T-helper 2 cell treated with Interferon-gamma antibody and Interleukin-4, amounts not matched to agents 5 μg/mL and 100 μg/mL, for 36 hours (primary cell): ENCODE measurements at regions not wholly inside any gene's neighbourhood (a gene's known extent, or its start where the extent isn't known, plus 50 kb on each side); places are given as distances from the start of the nearest gene placed in this dataset.
A peak's percentile ranks its signal among the peaks of the same experiment; 100 is the strongest.

Experiments
- DNase-seq: peaks from one replicate; pipeline ENCODE4 v3.0.0; 2021; ENCODE audit warnings: low spot score
- H3K27ac Mint-ChIP-seq: one replicate; pipeline ENCODE4 v1.8.0; 2021; ENCODE audit warnings: mild to moderate bottlenecking, mixed read lengths
- H3K27me3 Mint-ChIP-seq: one replicate; pipeline ENCODE4 v1.8.0; 2021; ENCODE audit warnings: low read depth, mixed read lengths
- H3K36me3 Mint-ChIP-seq: one replicate; pipeline ENCODE4 v1.8.0; 2021; ENCODE audit warnings: low read depth, mixed read lengths
- H3K4me1 Mint-ChIP-seq: one replicate; pipeline ENCODE4 v1.8.0; 2021; ENCODE audit warnings: low read depth, mixed read lengths
- H3K4me3 Mint-ChIP-seq: one replicate; pipeline ENCODE4 v1.8.0; 2022; ENCODE audit warnings: mild to moderate bottlenecking, moderate library complexity, mixed read lengths
- H3K9me3 Mint-ChIP-seq: one replicate; pipeline ENCODE4 v1.8.0; 2021; ENCODE audit warnings: mixed read lengths

- no peak overlapping the region for H3K27ac Mint-ChIP-seq
- H3K9me3 Mint-ChIP-seq: no peaks in the 10 kb centered on the region
- no peak overlapping the region for H3K4me3 Mint-ChIP-seq
- DNase-seq: no peak
- peaks cover 13% of the 10 kb centered on the region for H3K27me3 Mint-ChIP-seq
- H3K4me1 Mint-ChIP-seq: peaks cover 2% of the 10 kb centered on the region
- H3K36me3 Mint-ChIP-seq: no peaks in the 10 kb centered on the region
Measured at GRCh38 chr1:87953121-87953520, 624.4 kb downstream of the LMO4 start.

- H3K27ac Mint-ChIP-seq: no peak overlapping the region
- peaks cover 8% of the 10 kb centered on the region for H3K27me3 Mint-ChIP-seq
- H3K9me3 Mint-ChIP-seq: no peaks in the 10 kb centered on the region
- DNase-seq: peak; percentile 22
- H3K36me3 Mint-ChIP-seq: no peaks in the 10 kb centered on the region
- H3K4me1 Mint-ChIP-seq: peaks cover 2% of the 10 kb centered on the region
- no peak overlapping the region for H3K4me3 Mint-ChIP-seq
Measured at GRCh38 chr1:87953732-87954344, 625.2 kb downstream of the LMO4 start.

GRCh38 chr1:87955038-87955437, 626.4 kb downstream of the LMO4 start:
- H3K36me3 Mint-ChIP-seq: no peaks in the 10 kb centered on the region
- no peak overlapping the region for H3K27ac Mint-ChIP-seq
- peaks cover 2% of the 10 kb centered on the region for H3K4me1 Mint-ChIP-seq
- no peak for DNase-seq
- peaks cover 5% of the 10 kb centered on the region for H3K27me3 Mint-ChIP-seq
- H3K4me3 Mint-ChIP-seq: no peak overlapping the region
- H3K9me3 Mint-ChIP-seq: no peaks in the 10 kb centered on the region

GRCh38 chr1:87956072-87956471, 627.4 kb downstream of the LMO4 start:
- H3K36me3 Mint-ChIP-seq: no peaks in the 10 kb centered on the region
- no peak overlapping the region for H3K4me3 Mint-ChIP-seq
- H3K4me1 Mint-ChIP-seq: peaks cover 2% of the 10 kb centered on the region
- no peak for DNase-seq
- no peaks in the 10 kb centered on the region for H3K9me3 Mint-ChIP-seq
- H3K27me3 Mint-ChIP-seq: peaks cover 5% of the 10 kb centered on the region
- no peak overlapping the region for H3K27ac Mint-ChIP-seq

GRCh38 chr1:87956750-87957149, 628.1 kb downstream of the LMO4 start:
- no peak overlapping the region for H3K4me3 Mint-ChIP-seq
- H3K4me1 Mint-ChIP-seq: peaks cover 2% of the 10 kb centered on the region
- H3K36me3 Mint-ChIP-seq: no peaks in the 10 kb centered on the region
- H3K9me3 Mint-ChIP-seq: no peaks in the 10 kb centered on the region
- DNase-seq: no peak
- peaks cover 5% of the 10 kb centered on the region for H3K27me3 Mint-ChIP-seq
- no peak overlapping the region for H3K27ac Mint-ChIP-seq

GRCh38 chr1:87957331-87957730, 628.7 kb downstream of the LMO4 start:
- H3K9me3 Mint-ChIP-seq: no peaks in the 10 kb centered on the region
- H3K27ac Mint-ChIP-seq: no peak overlapping the region
- peaks cover 5% of the 10 kb centered on the region for H3K27me3 Mint-ChIP-seq
- DNase-seq: no peak
- peaks cover 2% of the 10 kb centered on the region for H3K4me1 Mint-ChIP-seq
- H3K36me3 Mint-ChIP-seq: no peaks in the 10 kb centered on the region
- no peak overlapping the region for H3K4me3 Mint-ChIP-seq

- Mint-ChIP-seq H3K4me3 (no peak overlapping the region), H3K27ac (no peak overlapping the region), H3K9me3 (no peaks in the 10 kb centered on the region), H3K4me1 (peaks cover 2% of the 10 kb centered on the region), H3K27me3 (peaks cover 5% of the 10 kb centered on the region), H3K36me3 (no peaks in the 10 kb centered on the region)
- DNase-seq: no peak
Measured at GRCh38 chr1:87958201-87958600, 629.5 kb downstream of the LMO4 start.

- peaks cover 5% of the 10 kb centered on the region for H3K27me3 Mint-ChIP-seq
- no peak overlapping the region for H3K27ac Mint-ChIP-seq
- DNase-seq: no peak
- peaks cover 2% of the 10 kb centered on the region for H3K4me1 Mint-ChIP-seq
- no peaks in the 10 kb centered on the region for H3K9me3 Mint-ChIP-seq
- H3K4me3 Mint-ChIP-seq: no peak overlapping the region
- H3K36me3 Mint-ChIP-seq: no peaks in the 10 kb centered on the region
Measured at GRCh38 chr1:87958716-87959115, 630.0 kb downstream of the LMO4 start.

- Mint-ChIP-seq H3K36me3 (no peaks in the 10 kb centered on the region), H3K4me1 (no peaks in the 10 kb centered on the region), H3K9me3 (no peaks in the 10 kb centered on the region), H3K27me3 (peaks cover 3% of the 10 kb centered on the region), H3K27ac (no peak overlapping the region), H3K4me3 (no peak overlapping the region)
- no peak for DNase-seq
Measured at GRCh38 chr1:87959236-87959635, 630.6 kb downstream of the LMO4 start.

GRCh38 chr1:87961992-87962391, 633.3 kb downstream of the LMO4 start:
- Mint-ChIP-seq H3K9me3 (no peaks in the 10 kb centered on the region), H3K4me1 (no peaks in the 10 kb centered on the region), H3K4me3 (no peak overlapping the region), H3K27ac (no peak overlapping the region), H3K27me3 (no peaks in the 10 kb centered on the region), H3K36me3 (no peaks in the 10 kb centered on the region)
- DNase-seq: no peak

- H3K4me1 Mint-ChIP-seq: no peaks in the 10 kb centered on the region
- no peak overlapping the region for H3K4me3 Mint-ChIP-seq
- H3K9me3 Mint-ChIP-seq: no peaks in the 10 kb centered on the region
- H3K27me3 Mint-ChIP-seq: no peaks in the 10 kb centered on the region
- DNase-seq: no peak
- H3K27ac Mint-ChIP-seq: no peak overlapping the region
- H3K36me3 Mint-ChIP-seq: no peaks in the 10 kb centered on the region
Measured at GRCh38 chr1:87963556-87963955, 634.9 kb downstream of the LMO4 start.

GRCh38 chr1:87965193-87965592, 636.5 kb downstream of the LMO4 start:
- no peaks in the 10 kb centered on the region for H3K4me1 Mint-ChIP-seq
- DNase-seq: no peak
- H3K4me3 Mint-ChIP-seq: no peak overlapping the region
- no peaks in the 10 kb centered on the region for H3K9me3 Mint-ChIP-seq
- H3K27ac Mint-ChIP-seq: no peak overlapping the region
- no peaks in the 10 kb centered on the region for H3K36me3 Mint-ChIP-seq
- no peaks in the 10 kb centered on the region for H3K27me3 Mint-ChIP-seq

GRCh38 chr1:87968197-87968955, 639.7 kb downstream of the LMO4 start:
- no peaks in the 10 kb centered on the region for H3K9me3 Mint-ChIP-seq
- H3K4me1 Mint-ChIP-seq: no peaks in the 10 kb centered on the region
- no peak overlapping the region for H3K4me3 Mint-ChIP-seq
- no peaks in the 10 kb centered on the region for H3K36me3 Mint-ChIP-seq
- no peak overlapping the region for H3K27ac Mint-ChIP-seq
- DNase-seq: no peak
- no peaks in the 10 kb centered on the region for H3K27me3 Mint-ChIP-seq

- H3K36me3 Mint-ChIP-seq: no peaks in the 10 kb centered on the region
- DNase-seq: no peak
- no peaks in the 10 kb centered on the region for H3K27me3 Mint-ChIP-seq
- H3K27ac Mint-ChIP-seq: no peak overlapping the region
- H3K4me3 Mint-ChIP-seq: no peak overlapping the region
- no peaks in the 10 kb centered on the region for H3K9me3 Mint-ChIP-seq
- H3K4me1 Mint-ChIP-seq: no peaks in the 10 kb centered on the region
Measured at GRCh38 chr1:87969040-87969439, 640.4 kb downstream of the LMO4 start.

GRCh38 chr1:87972811-87973210, 644.1 kb downstream of the LMO4 start:
- Mint-ChIP-seq H3K36me3 (no peaks in the 10 kb centered on the region), H3K27ac (no peak overlapping the region), H3K4me3 (no peak overlapping the region), H3K4me1 (no peaks in the 10 kb centered on the region), H3K9me3 (no peaks in the 10 kb centered on the region), H3K27me3 (no peaks in the 10 kb centered on the region)
- no peak for DNase-seq
